ENCODE measurements at regions not wholly inside any gene's neighbourhood (a gene's known extent, or its start where the extent isn't known, plus 50 kb on each side); places are given as distances from the start of the nearest gene placed in this dataset.

GRCh38 chr2:215621381-215621780, 185.5 kb upstream of the FN1 start:
- ChIA-PET CTCF (no interaction called here), POLR2A (no interaction called here)
- peaks cover 21% of the 10 kb centered on the region for H3F3A ChIP-seq (replicated peaks; ENCODE audit: insufficient read depth)
- no peaks in the 10 kb centered on the region for H3K27me3 ChIP-seq (ENCODE audit: insufficient read depth)
- H3K9me2 ChIP-seq, result no peaks in the 10 kb centered on the region
- DNase-seq, result no peak
- H3K36me3 ChIP-seq (replicated peaks in 1 of 2; ENCODE audit: control insufficient read depth in 1 of 2, insufficient read depth in 2 of 2, low read length in 1 of 2), result no peaks in the 10 kb centered on the region
- H3K4me1 ChIP-seq (ENCODE audit: control insufficient read depth in 1 of 2, insufficient read depth in 2 of 2, low read depth in 1 of 2, low read length in 1 of 2), result peaks cover 9 to 26% of the 10 kb centered on the region in 2 experiments; a peak in 3 of 4 replicates
- H3K4me3 ChIP-seq (ENCODE audit: low read depth in 2 of 2, low read length in 1 of 2), result no peak overlapping the region
- no peak overlapping the region for H3K9ac ChIP-seq
- no peak overlapping the region for H2AFZ ChIP-seq (ENCODE audit: low read depth)
- H4K20me1 ChIP-seq (ENCODE audit: insufficient read depth), result no peaks in the 10 kb centered on the region
- H3K9me3 ChIP-seq, result no peaks in the 10 kb centered on the region
- H3K27ac ChIP-seq (ENCODE audit: low read depth in 2 of 2, low read length in 1 of 2), result no peak overlapping the region
- 87% methylated on average over 2 of the region's 2 CpGs for WGBS (ENCODE audit: low lambda C conversion rate)
- no peak overlapping the region for H3K4me2 ChIP-seq
- no peaks in the 10 kb centered on the region for H3K79me2 ChIP-seq (ENCODE audit: insufficient read depth)
- TF ChIP-seq USF1 (IDR thresholded peaks at IDR 0.05; ENCODE audit: borderline replicate concordance, low read depth), result no peak
- TF ChIP-seq CHD2 (IDR thresholded peaks at IDR 0.05; ENCODE audit: low read length, partially characterized antibody), result no peak
- TF ChIP-seq GABPA (IDR thresholded peaks at IDR 0.05; ENCODE audit: low read depth), result no peak
- TF ChIP-seq SMC3 (IDR thresholded peaks at IDR 0.05; ENCODE audit: low read depth, low read length), result no peak
- TF ChIP-seq POLR2AphosphoS5 (IDR thresholded peaks at IDR 0.05; ENCODE audit: low read depth, low read length), result no peak
- no peak for TF ChIP-seq RXRA (IDR thresholded peaks at IDR 0.05; ENCODE audit: borderline replicate concordance, low read depth)
- TF ChIP-seq EZH2phosphoT487 (IDR thresholded peaks at IDR 0.05; ENCODE audit: borderline replicate concordance, low read depth), result no peak
- TF ChIP-seq TCF12 (IDR thresholded peaks at IDR 0.05), result no peak
- no peak for TF ChIP-seq MEF2A (IDR thresholded peaks at IDR 0.05; ENCODE audit: borderline replicate concordance, low read depth)
- no peak for TF ChIP-seq SIN3A (IDR thresholded peaks at IDR 0.05; ENCODE audit: borderline replicate concordance, low read depth, low read length)
- no peak for TF ChIP-seq FOSL2 (IDR thresholded peaks at IDR 0.05; ENCODE audit: borderline replicate concordance, low read depth)
- TF ChIP-seq REST (IDR thresholded peaks at IDR 0.05; ENCODE audit: low read depth, low read length), result no peak
- TF ChIP-seq NFIC (IDR thresholded peaks at IDR 0.05; ENCODE audit: borderline replicate concordance), result no peak
- TF ChIP-seq IRF3 (IDR thresholded peaks at IDR 0.05; ENCODE audit: low read depth, low read length), result no peak
- TF ChIP-seq RAD21 (IDR thresholded peaks at IDR 0.05; ENCODE audit: low read length), result no peak
- TF ChIP-seq NRF1 (IDR thresholded peaks at IDR 0.05; ENCODE audit: low read depth, low read length), result no peak
- no peak for TF ChIP-seq ELF1 (IDR thresholded peaks at IDR 0.05)

Data from SK-N-SH (cell line).